ENCODE measurements at regions not wholly inside any gene's neighbourhood (a gene's known extent, or its start where the extent isn't known, plus 50 kb on each side); places are given as distances from the start of the nearest gene placed in this dataset.
A peak's percentile ranks its signal among the peaks of the same experiment; 100 is the strongest.

- no peak for DNase-seq (ENCODE audit: low read depth)
Observed at GRCh38 chr16:85362443-85362842, 250.2 kb upstream of the CIBAR2 start.

- no peak for DNase-seq (ENCODE audit: low read depth)
Observed at GRCh38 chr16:85363427-85363826, 249.7 kb upstream of the GSE1 start.

GRCh38 chr16:85363881-85364280 is 249.2 kb upstream of the GSE1 start:
- peak; percentile 50 for DNase-seq (ENCODE audit: low read depth)

GRCh38 chr16:85364323-85365040 is 248.6 kb upstream of the GSE1 start:
- no peak for DNase-seq (ENCODE audit: low read depth)

GRCh38 chr16:85365120-85365519 is 248.0 kb upstream of the GSE1 start:
- DNase-seq (ENCODE audit: low read depth): no peak

GRCh38 chr16:85366031-85366763 is 246.9 kb upstream of the GSE1 start:
- DNase-seq (ENCODE audit: low read depth): no peak

- DNase-seq (ENCODE audit: low read depth): no peak
Observed at GRCh38 chr16:85367485-85367884, 245.6 kb upstream of the GSE1 start.

- no peak for DNase-seq (ENCODE audit: low read depth)
Observed at GRCh38 chr16:85369060-85369459, 244.1 kb upstream of the GSE1 start.

- DNase-seq (ENCODE audit: low read depth): no peak
Observed at GRCh38 chr16:85369741-85370528, 243.2 kb upstream of the GSE1 start.

GRCh38 chr16:85370543-85370880 is 242.6 kb upstream of the GSE1 start:
- no peak for DNase-seq (ENCODE audit: low read depth)

GRCh38 chr16:85370881-85371651 is 242.1 kb upstream of the GSE1 start:
- no peak for DNase-seq (ENCODE audit: low read depth)

- no peak for DNase-seq (ENCODE audit: low read depth)
Observed at GRCh38 chr16:85371948-85372347, 241.2 kb upstream of the GSE1 start.

GRCh38 chr16:85372627-85373372 is 240.3 kb upstream of the GSE1 start:
- DNase-seq (ENCODE audit: low read depth): peak; percentile 43

- DNase-seq (ENCODE audit: low read depth): no peak
Observed at GRCh38 chr16:85373741-85374570, 239.2 kb upstream of the GSE1 start.

GRCh38 chr16:85374571-85374872 is 238.6 kb upstream of the GSE1 start:
- no peak for DNase-seq (ENCODE audit: low read depth)

- DNase-seq (ENCODE audit: low read depth): no peak
Observed at GRCh38 chr16:85375282-85375681, 237.8 kb upstream of the GSE1 start.

GRCh38 chr16:85376292-85377095 is 236.6 kb upstream of the GSE1 start:
- DNase-seq (ENCODE audit: low read depth): no peak

GRCh38 chr16:85377388-85378144 is 235.6 kb upstream of the GSE1 start:
- no peak for DNase-seq (ENCODE audit: low read depth)

All from non-pigmented ciliary epithelial cell (primary cell).